ENCODE measurements at regions not wholly inside any gene's neighbourhood (a gene's known extent, or its start where the extent isn't known, plus 50 kb on each side); places are given as distances from the start of the nearest gene placed in this dataset.

- no peaks in the 10 kb centered on the region for H3K9me1 ChIP-seq (ENCODE audit: control insufficient read depth, insufficient read depth, low read length)
- H3K9ac ChIP-seq (ENCODE audit: insufficient read depth in 1 of 2, low read depth in 2 of 2, low read length in 2 of 2) = no peak overlapping the region
- BruUV-seq (replicated peaks) = no TSS peak
- TF ChIP-seq ZFP36 (IDR thresholded peaks at IDR 0.05; ENCODE audit: low read depth, low read length, partially characterized antibody) = no peak
- TF ChIP-seq, protein P1, sequence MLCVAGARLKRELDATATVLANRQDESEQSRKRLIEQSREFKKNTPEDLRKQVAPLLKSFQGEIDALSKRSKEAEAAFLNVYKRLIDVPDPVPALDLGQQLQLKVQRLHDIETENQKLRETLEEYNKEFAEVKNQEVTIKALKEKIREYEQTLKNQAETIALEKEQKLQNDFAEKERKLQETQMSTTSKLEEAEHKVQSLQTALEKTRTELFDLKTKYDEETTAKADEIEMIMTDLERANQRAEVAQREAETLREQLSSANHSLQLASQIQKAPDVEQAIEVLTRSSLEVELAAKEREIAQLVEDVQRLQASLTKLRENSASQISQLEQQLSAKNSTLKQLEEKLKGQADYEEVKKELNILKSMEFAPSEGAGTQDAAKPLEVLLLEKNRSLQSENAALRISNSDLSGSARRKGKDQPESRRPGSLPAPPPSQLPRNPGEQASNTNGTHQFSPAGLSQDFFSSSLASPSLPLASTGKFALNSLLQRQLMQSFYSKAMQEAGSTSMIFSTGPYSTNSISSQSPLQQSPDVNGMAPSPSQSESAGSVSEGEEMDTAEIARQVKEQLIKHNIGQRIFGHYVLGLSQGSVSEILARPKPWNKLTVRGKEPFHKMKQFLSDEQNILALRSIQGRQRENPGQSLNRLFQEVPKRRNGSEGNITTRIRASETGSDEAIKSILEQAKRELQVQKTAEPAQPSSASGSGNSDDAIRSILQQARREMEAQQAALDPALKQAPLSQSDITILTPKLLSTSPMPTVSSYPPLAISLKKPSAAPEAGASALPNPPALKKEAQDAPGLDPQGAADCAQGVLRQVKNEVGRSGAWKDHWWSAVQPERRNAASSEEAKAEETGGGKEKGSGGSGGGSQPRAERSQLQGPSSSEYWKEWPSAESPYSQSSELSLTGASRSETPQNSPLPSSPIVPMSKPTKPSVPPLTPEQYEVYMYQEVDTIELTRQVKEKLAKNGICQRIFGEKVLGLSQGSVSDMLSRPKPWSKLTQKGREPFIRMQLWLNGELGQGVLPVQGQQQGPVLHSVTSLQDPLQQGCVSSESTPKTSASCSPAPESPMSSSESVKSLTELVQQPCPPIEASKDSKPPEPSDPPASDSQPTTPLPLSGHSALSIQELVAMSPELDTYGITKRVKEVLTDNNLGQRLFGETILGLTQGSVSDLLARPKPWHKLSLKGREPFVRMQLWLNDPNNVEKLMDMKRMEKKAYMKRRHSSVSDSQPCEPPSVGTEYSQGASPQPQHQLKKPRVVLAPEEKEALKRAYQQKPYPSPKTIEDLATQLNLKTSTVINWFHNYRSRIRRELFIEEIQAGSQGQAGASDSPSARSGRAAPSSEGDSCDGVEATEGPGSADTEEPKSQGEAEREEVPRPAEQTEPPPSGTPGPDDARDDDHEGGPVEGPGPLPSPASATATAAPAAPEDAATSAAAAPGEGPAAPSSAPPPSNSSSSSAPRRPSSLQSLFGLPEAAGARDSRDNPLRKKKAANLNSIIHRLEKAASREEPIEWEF (CRISPR knock-in tag; IDR thresholded peaks at IDR 0.05) = no peak
- TF ChIP-seq KLF16 (IDR thresholded peaks at IDR 0.05) = no peak
- no peak for TF ChIP-seq PYGO2 (tag; IDR thresholded peaks at IDR 0.05)
- ATAC-seq (no peak), DNase-seq (ENCODE audit: extremely low read depth in 1 of 4, low spot score in 3 of 4) (no peak), FAIRE-seq (no peak)
- H3K27ac ChIP-seq (ENCODE audit: extremely low read depth, low read depth, low read length) = no peak overlapping the region
- CTCF ChIA-PET (ENCODE audit: low intra/inter-chr PET ratio) = no interaction called here
- H3K36me3 ChIP-seq (ENCODE audit: control insufficient read depth, insufficient read depth, low read length) = no peaks in the 10 kb centered on the region
- H3K4me1 ChIP-seq (replicated peaks in 1 of 2; ENCODE audit: control insufficient read depth in 2 of 2, insufficient read depth in 2 of 2, low read length in 2 of 2) = no peaks in the 10 kb centered on the region
- WGBS (ENCODE audit: insufficient coverage, low coverage, missing lambda C conversion rate) = 0% methylated on average over 3 of the region's 3 CpGs
- no peaks in the 10 kb centered on the region for H4K20me1 ChIP-seq (replicated peaks; ENCODE audit: control insufficient read depth, insufficient read depth, low read length)
- in situ Hi-C loops (cut with MboI) = no loop called here
- H3K4me2 ChIP-seq (ENCODE audit: insufficient read depth, low read length) = no peak overlapping the region
- no peaks in the 10 kb centered on the region for H3K9me3 ChIP-seq (replicated peaks; ENCODE audit: control insufficient read depth, insufficient read depth, low read depth, low read length)
- POLR2A ChIA-PET = interaction anchor here (1.2 kb wide), 1 partner anchor 65 kb away, joined by 3 read pairs; no protein-coding TSS in a partner anchor
- H3K27me3 ChIP-seq (ENCODE audit: control insufficient read depth in 2 of 2, insufficient read depth in 2 of 2, low read length in 2 of 2) = no peaks in the 10 kb centered on the region
- no peak overlapping the region for H2AFZ ChIP-seq (ENCODE audit: low read depth, low read length)
- intact Hi-C loops (cut with micrococcal nuclease) = no loop called here
- no peaks in the 10 kb centered on the region for H3K79me2 ChIP-seq (ENCODE audit: control insufficient read depth, insufficient read depth, low read length)
- H3K4me3 ChIP-seq = no peak overlapping the region
Observed at GRCh38 chr2:75390169-75390568, 170.6 kb downstream of the EVA1A start.

All from K562 (cell line).